ENCODE measurements at regions not wholly inside any gene's neighbourhood (a gene's known extent, or its start where the extent isn't known, plus 50 kb on each side); places are given as distances from the start of the nearest gene placed in this dataset.

- TF ChIP-seq CTCF (IDR thresholded peaks at IDR 0.05; ENCODE audit: insufficient read depth, low read depth, low read length) (no peak), EZH2 (IDR thresholded peaks at IDR 0.05; ENCODE audit: insufficient read depth, low read length) (no peak)
These were observed 1326.3 kb upstream of the GJE1 start for GRCh38 chr6:140806431-140806830.
